ENCODE measurements at regions not wholly inside any gene's neighbourhood (a gene's known extent, or its start where the extent isn't known, plus 50 kb on each side); places are given as distances from the start of the nearest gene placed in this dataset.
A peak's percentile ranks its signal among the peaks of the same experiment; 100 is the strongest.

DNA sequence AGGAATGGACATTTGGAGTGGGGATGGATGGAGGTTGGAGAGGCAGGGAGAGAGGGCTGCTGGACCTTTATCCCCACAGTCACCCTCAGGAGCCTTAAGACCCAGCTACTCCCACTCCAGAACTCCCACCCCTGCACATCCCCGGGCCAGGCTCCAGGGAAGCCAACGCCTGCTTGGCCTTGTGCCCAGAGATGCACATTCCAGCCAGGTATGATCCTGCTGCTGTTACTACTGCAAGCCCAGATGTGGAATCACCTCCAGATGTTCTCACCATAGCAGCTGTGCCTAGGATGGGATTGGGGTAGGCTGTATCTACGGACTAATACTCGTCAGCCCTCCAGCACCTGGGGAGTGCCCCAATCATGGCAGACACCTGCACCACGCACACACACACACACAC, 71.7 kb downstream of the ZFP36L2 start:
- no peak overlapping the region for H3K4me3 ChIP-seq
- intact Hi-C loops (cut with DNase I), result no loop called here
- TF ChIP-seq CTCF (IDR thresholded peaks at IDR 0.05), result no peak
- H3K27ac ChIP-seq, result no peak overlapping the region
- H3K9ac ChIP-seq (ENCODE audit: low read depth in 2 of 2, low read length in 2 of 2), result no peak overlapping the region
- peaks cover 29% of the 10 kb centered on the region for H3K4me1 ChIP-seq
- H3K36me3 ChIP-seq, result no peaks in the 10 kb centered on the region
- no peaks in the 10 kb centered on the region for H3K27me3 ChIP-seq
- peak; percentile 69 for DNase-seq
- H3K9me3 ChIP-seq, result no peaks in the 10 kb centered on the region

GRCh38 chr2:43152741-43153647, 73.4 kb downstream of the ZFP36L2 start:
- Histone ChIP-seq H3K27ac (no peak overlapping the region), H3K27me3 (no peaks in the 10 kb centered on the region), H3K4me1 (peaks cover 14% of the 10 kb centered on the region), H3K9ac (ENCODE audit: low read depth in 2 of 2, low read length in 2 of 2) (peak overlapping the region in 1 of 2 donors; percentile 55), H3K4me3 (no peak overlapping the region), H3K36me3 (no peaks in the 10 kb centered on the region), H3K9me3 (no peaks in the 10 kb centered on the region)
- intact Hi-C loops (cut with DNase I), result no loop called here
- no peak for DNase-seq
- no peak for TF ChIP-seq CTCF (IDR thresholded peaks at IDR 0.05)

GRCh38 chr2:43152186-43152585, 74.2 kb downstream of the ZFP36L2 start:
- Histone ChIP-seq H3K9ac (ENCODE audit: low read depth in 2 of 2, low read length in 2 of 2) (peak overlapping the region in 1 of 2 donors; percentile 55), H3K27ac (no peak overlapping the region), H3K4me1 (peaks cover 6% of the 10 kb centered on the region), H3K4me3 (no peak overlapping the region), H3K27me3 (no peaks in the 10 kb centered on the region), H3K9me3 (no peaks in the 10 kb centered on the region), H3K36me3 (no peaks in the 10 kb centered on the region)
- TF ChIP-seq CTCF (IDR thresholded peaks at IDR 0.05), result no peak
- intact Hi-C loops (cut with DNase I), result no loop called here
- no peak for DNase-seq

DNA sequence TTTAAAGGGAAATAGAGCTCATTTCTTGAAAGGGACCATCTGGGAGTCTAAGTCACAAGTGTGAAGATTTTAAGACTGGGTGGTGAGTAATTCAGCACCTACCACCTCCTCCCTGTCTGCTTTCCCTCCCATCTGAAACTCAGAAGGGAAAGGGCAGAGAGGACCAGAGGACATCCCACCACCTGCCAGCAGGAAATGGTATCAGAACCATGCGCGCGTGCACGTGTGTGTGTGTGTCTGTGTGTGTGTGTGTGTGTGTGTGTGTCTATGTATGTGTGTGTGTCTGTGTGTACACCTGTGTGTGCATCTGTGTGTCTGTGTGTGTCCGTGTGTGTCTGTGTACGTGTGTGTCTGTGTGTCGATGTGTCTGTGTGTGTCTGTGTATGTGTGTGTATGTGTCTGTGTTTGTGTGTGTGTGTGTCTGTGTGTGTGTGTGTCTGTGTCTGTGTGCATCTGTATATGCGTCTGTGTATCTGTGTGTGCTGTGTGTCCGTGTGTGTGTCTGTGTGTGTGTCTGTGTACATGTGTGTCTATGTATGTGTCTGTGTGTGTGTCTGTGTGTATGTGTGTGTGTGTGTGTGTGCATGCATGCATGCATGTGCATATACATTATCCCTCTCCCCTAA, 76.8 kb downstream of the ZFP36L2 start:
- no peak overlapping the region for H3K4me3 ChIP-seq
- H3K4me1 ChIP-seq, result peaks cover 7% of the 10 kb centered on the region
- H3K9ac ChIP-seq (ENCODE audit: low read depth in 2 of 2, low read length in 2 of 2), result peak overlapping the region in 1 of 2 donors; percentile 3
- TF ChIP-seq CTCF (IDR thresholded peaks at IDR 0.05), result no peak
- no peak for DNase-seq
- H3K27me3 ChIP-seq, result no peaks in the 10 kb centered on the region
- no peaks in the 10 kb centered on the region for H3K9me3 ChIP-seq
- H3K36me3 ChIP-seq, result no peaks in the 10 kb centered on the region
- no peak overlapping the region for H3K27ac ChIP-seq
- intact Hi-C loops (cut with DNase I), result no loop called here

GRCh38 chr2:43146083-43146482, 80.3 kb downstream of the ZFP36L2 start:
- H3K9ac ChIP-seq (ENCODE audit: low read depth in 2 of 2, low read length in 2 of 2), result no peak overlapping the region
- no peak overlapping the region for H3K4me3 ChIP-seq
- H3K9me3 ChIP-seq, result no peaks in the 10 kb centered on the region
- no peak for TF ChIP-seq CTCF (IDR thresholded peaks at IDR 0.05)
- H3K27ac ChIP-seq, result no peak overlapping the region
- H3K27me3 ChIP-seq, result no peaks in the 10 kb centered on the region
- H3K36me3 ChIP-seq, result no peaks in the 10 kb centered on the region
- peaks cover 7% of the 10 kb centered on the region for H3K4me1 ChIP-seq
- intact Hi-C loops (cut with DNase I), result no loop called here
- DNase-seq, result no peak
